Inflammatory macrophage (primary cell): ENCODE measurements at regions not wholly inside any gene's neighbourhood (a gene's known extent, or its start where the extent isn't known, plus 50 kb on each side); places are given as distances from the start of the nearest gene placed in this dataset.

Experiments
- DNase-seq, 2 donors: peaks; one replicate each; pipeline ENCODE4 v3.0.0-alpha.2; 2020 to 2022

GRCh38 chr9:115481769-115482168, 363.8 kb upstream of the TNC start:
- no peak for DNase-seq

- no peak for DNase-seq
Measured at GRCh38 chr9:115482747-115483146, 364.8 kb upstream of the TNC start.

- DNase-seq = no peak
Measured at GRCh38 chr9:115492869-115493268, 374.9 kb upstream of the TNC start.

- DNase-seq = no peak
Measured at GRCh38 chr9:115494393-115494792, 376.4 kb upstream of the TNC start.

GRCh38 chr9:115495052-115495635, 377.2 kb upstream of the TNC start:
- no peak for DNase-seq

- DNase-seq = no peak
Measured at GRCh38 chr9:115495836-115496235, 377.9 kb upstream of the TNC start.

- DNase-seq = no peak
Measured at GRCh38 chr9:115498303-115498702, 380.3 kb upstream of the TNC start.

GRCh38 chr9:115507148-115507547, 389.2 kb upstream of the TNC start:
- no peak for DNase-seq

GRCh38 chr9:115513148-115513547, 395.2 kb upstream of the TNC start:
- no peak for DNase-seq

- DNase-seq = no peak
Measured at GRCh38 chr9:115514454-115514853, 396.5 kb upstream of the TNC start.

GRCh38 chr9:115517335-115518075, 399.5 kb upstream of the TNC start:
- DNase-seq = no peak

- no peak for DNase-seq
Measured at GRCh38 chr9:115520646-115521045, 402.7 kb upstream of the TNC start.

GRCh38 chr9:115522912-115523311, 405.0 kb upstream of the TNC start:
- DNase-seq = no peak

GRCh38 chr9:115524453-115525059, 406.6 kb upstream of the TNC start:
- DNase-seq = peak; percentile 48 to 58

- no peak for DNase-seq
Measured at GRCh38 chr9:115525111-115526058, 407.4 kb upstream of the TNC start.

GRCh38 chr9:115531410-115532125, 413.6 kb upstream of the TNC start:
- no peak for DNase-seq

- DNase-seq = no peak
Measured at GRCh38 chr9:115533511-115533910, 415.6 kb upstream of the TNC start.

- DNase-seq = no peak
Measured at GRCh38 chr9:115540091-115540490, 422.1 kb upstream of the TNC start.

- no peak for DNase-seq
Measured at GRCh38 chr9:115543511-115543910, 425.6 kb upstream of the TNC start.

- no peak for DNase-seq
Measured at GRCh38 chr9:115548609-115549260, 430.8 kb upstream of the TNC start.

- DNase-seq = no peak
Measured at GRCh38 chr9:115551396-115551795, 433.4 kb upstream of the TNC start.
